HEK293 (cell line): ENCODE measurements at regions not wholly inside any gene's neighbourhood (a gene's known extent, or its start where the extent isn't known, plus 50 kb on each side); places are given as distances from the start of the nearest gene placed in this dataset.

ENCODE experiments used
- CTCF ChIA-PET: fragments of 350-600 bp; formaldehyde crosslinking; extraction: SDS; loops from one replicate; lab custom pipeline; 2021; ENCODE audit warnings: antibody characterized with exemption; lab: Yijun Ruan, JAX
- POLR2A ChIA-PET: fragments of 300-600 bp; formaldehyde crosslinking; extraction: SDS; loops from one replicate; lab custom pipeline; 2020; ENCODE audit warnings: antibody characterized with exemption, inconsistent platforms; lab: Yijun Ruan, JAX
- H3K27ac ChIP-seq: fragments of 200-500 bp; sonication (Bioruptor generic); 2 replicates; pipeline ENCODE4 v1.5.1; 2014; ENCODE audit warnings: low read depth, low read length, control low read depth, inconsistent platforms; ENCODE audit errors: extremely low read depth
- H3K36me3 ChIP-seq, 2 experiments: fragments of 200-500 bp in 1 of 2; sonication (Bioruptor generic) in 1 of 2; 1 replicate in 1 of 2; 2 replicates in 1 of 2; pipeline ENCODE4 v1.5.1; 2014 to 2017; ENCODE audit warnings: inconsistent platforms in 2 of 2, low read length in 2 of 2; ENCODE audit not compliant: control insufficient read depth in 2 of 2, insufficient read depth in 1 of 2
- H3K4me1 ChIP-seq: fragments of 200-500 bp; sonication (Bioruptor generic); 2 replicates; pipeline ENCODE4 v1.5.1; 2014; ENCODE audit warnings: mild to moderate bottlenecking, low read length, inconsistent platforms; ENCODE audit not compliant: control insufficient read depth, insufficient read depth
- H3K4me3 ChIP-seq: 2 replicates; pipeline ENCODE4 v1.5.1; 2011; ENCODE audit warnings: low read depth, mild to moderate bottlenecking, control low read depth, low read length, moderate library complexity
- H3K9me3 ChIP-seq: fragments of 200-500 bp; sonication (Bioruptor generic); 2 replicates; pipeline ENCODE4 v1.5.1; 2014; ENCODE audit warnings: low read depth, low read length, inconsistent platforms; ENCODE audit not compliant: control insufficient read depth, insufficient read depth
- CTCF ChIP-seq: fragments of 450-650 bp; formaldehyde crosslinking; IDR thresholded peaks from 2 replicates; pipeline ENCODE4 v1.5.1; 2016; ENCODE audit warnings: missing biosample characterization, missing genetic modification characterization
- EGR2 ChIP-seq: fragments of 450-650 bp; formaldehyde crosslinking; IDR thresholded peaks from 2 replicates; pipeline ENCODE4 v1.5.1; 2016; ENCODE audit warnings: low read depth, missing biosample characterization, missing genetic modification characterization
- GLI2 ChIP-seq: fragments of 450-650 bp; formaldehyde crosslinking; IDR thresholded peaks from 2 replicates; pipeline ENCODE4; 2017; ENCODE audit warnings: missing biosample characterization, missing genetic modification characterization, low read depth, borderline replicate concordance
- HIC1 ChIP-seq: fragments of 450-650 bp; formaldehyde crosslinking; IDR thresholded peaks from 2 replicates; pipeline ENCODE4 v1.5.1; 2016; ENCODE audit warnings: missing biosample characterization, missing genetic modification characterization
- IKZF3 ChIP-seq: fragments of 450-650 bp; IDR thresholded peaks from 2 replicates; pipeline ENCODE4 v1.5.0; 2018; ENCODE audit warnings: missing biosample characterization, mild to moderate bottlenecking, missing genetic modification characterization, moderate library complexity
- REST ChIP-seq: fragments of 450-650 bp; formaldehyde crosslinking; IDR thresholded peaks from 2 replicates; pipeline ENCODE4 v1.5.1; 2016; ENCODE audit warnings: missing biosample characterization, missing genetic modification characterization
- ZBTB1 ChIP-seq: fragments of 450-650 bp; formaldehyde crosslinking; IDR thresholded peaks from 2 replicates; pipeline ENCODE4 v1.5.1; 2016; ENCODE audit warnings: missing biosample characterization, missing genetic modification characterization
- ZIC2 ChIP-seq: fragments of 450-650 bp; formaldehyde crosslinking; IDR thresholded peaks from 2 replicates; pipeline ENCODE4 v1.5.1; 2016; ENCODE audit warnings: missing biosample characterization, missing genetic modification characterization
- ZNF157 ChIP-seq: fragments of 450-650 bp; formaldehyde crosslinking; IDR thresholded peaks from 2 replicates; pipeline ENCODE4 v1.5.1; 2016; ENCODE audit warnings: missing biosample characterization, missing genetic modification characterization
- ZNF202 ChIP-seq: fragments of 450-650 bp; formaldehyde crosslinking; IDR thresholded peaks from 2 replicates; pipeline ENCODE4 v1.5.1; 2016; ENCODE audit warnings: missing biosample characterization, missing genetic modification characterization, borderline replicate concordance
- ZNF221 ChIP-seq: fragments of 450-650 bp; formaldehyde crosslinking; IDR thresholded peaks from 2 replicates; pipeline ENCODE4 v1.5.1; 2017; ENCODE audit warnings: missing biosample characterization, missing genetic modification characterization, borderline replicate concordance
- ZNF335 ChIP-seq: fragments of 450-650 bp; formaldehyde crosslinking; conservative IDR thresholded peaks from 2 replicates; pipeline ENCODE4 v1.5.1; 2016; ENCODE audit warnings: missing biosample characterization, missing genetic modification characterization
- ZNF341 ChIP-seq: fragments of 450-650 bp; formaldehyde crosslinking; IDR thresholded peaks from 2 replicates; pipeline ENCODE4; 2016; ENCODE audit warnings: low read depth, missing biosample characterization, missing genetic modification characterization
- ZNF362 ChIP-seq: fragments of 450-650 bp; formaldehyde crosslinking; IDR thresholded peaks from 2 replicates; pipeline ENCODE4 v1.5.1; 2016; ENCODE audit warnings: missing biosample characterization, missing genetic modification characterization
- ZNF48 ChIP-seq: fragments of 450-650 bp; formaldehyde crosslinking; IDR thresholded peaks from 2 replicates; pipeline ENCODE4 v1.5.1; 2016; ENCODE audit warnings: missing biosample characterization, missing genetic modification characterization
- ZNF654 ChIP-seq: fragments of 450-650 bp; formaldehyde crosslinking; IDR thresholded peaks from 2 replicates; pipeline ENCODE4 v1.5.1; 2016; ENCODE audit warnings: low read depth, missing biosample characterization, missing genetic modification characterization
- ZSCAN16 ChIP-seq: fragments of 450-650 bp; formaldehyde crosslinking; IDR thresholded peaks from 2 replicates; pipeline ENCODE4 v1.5.1; 2016; ENCODE audit warnings: missing biosample characterization, missing genetic modification characterization
- ZSCAN30 ChIP-seq: fragments of 450-650 bp; IDR thresholded peaks from 2 replicates; pipeline ENCODE4 v1.5.1; 2018; ENCODE audit warnings: missing biosample characterization, mild to moderate bottlenecking, missing genetic modification characterization, moderate library complexity
- ZXDB ChIP-seq: fragments of 450-650 bp; formaldehyde crosslinking; IDR thresholded peaks from 2 replicates; pipeline ENCODE4 v1.5.1; 2016; ENCODE audit warnings: missing biosample characterization, missing genetic modification characterization

GRCh38 chr10:36506697-36507496, 618.5 kb upstream of the ANKRD30A start:
- Histone ChIP-seq H3K4me3 (no peak overlapping the region), H3K27ac (no peak overlapping the region), H3K4me1 (no peaks in the 10 kb centered on the region), H3K36me3 (no peaks in the 10 kb centered on the region), H3K9me3 (no peaks in the 10 kb centered on the region)
- TF ChIP-seq HIC1 (tag by site-specific recombination), result no peak
- no peak for TF ChIP-seq ZNF335 (tag by site-specific recombination)
- TF ChIP-seq ZNF362, result no peak
- no peak for TF ChIP-seq ZXDB
- no peak for TF ChIP-seq ZNF341 (tag by site-specific recombination)
- ChIA-PET CTCF (no interaction called here), POLR2A (no interaction called here)

- ChIA-PET CTCF (no interaction called here), POLR2A (no interaction called here)
- H3K4me1 ChIP-seq, result no peaks in the 10 kb centered on the region
Measured at GRCh38 chr10:36506261-36506660, 619.1 kb upstream of the ANKRD30A start.

More at GRCh38 chr10:36506261-36506660, 619.1 kb upstream of the ANKRD30A start:
- no peaks in the 10 kb centered on the region for H3K36me3 ChIP-seq
- no peak overlapping the region for H3K4me3 ChIP-seq
- H3K9me3 ChIP-seq, result no peaks in the 10 kb centered on the region
- H3K27ac ChIP-seq, result no peak overlapping the region
- TF ChIP-seq HIC1 (tag by site-specific recombination) (no peak), EGR2 (tag by site-specific recombination) (no peak), ZNF362 (no peak), ZIC2 (tag by site-specific recombination) (no peak), ZNF157 (tag by site-specific recombination) (no peak), ZSCAN16 (no peak), GLI2 (no peak), CTCF (tag by site-specific recombination) (no peak), REST (no peak), ZNF48 (tag by site-specific recombination) (no peak), ZNF221 (tag by site-specific recombination) (no peak), ZSCAN30 (tag by site-specific recombination) (no peak), IKZF3 (tag by site-specific recombination) (no peak), ZNF202 (no peak), ZBTB1 (tag by site-specific recombination) (no peak), ZNF654 (tag by site-specific recombination) (no peak)
